ENCODE measurements at regions not wholly inside any gene's neighbourhood (a gene's known extent, or its start where the extent isn't known, plus 50 kb on each side); places are given as distances from the start of the nearest gene placed in this dataset.

DNA sequence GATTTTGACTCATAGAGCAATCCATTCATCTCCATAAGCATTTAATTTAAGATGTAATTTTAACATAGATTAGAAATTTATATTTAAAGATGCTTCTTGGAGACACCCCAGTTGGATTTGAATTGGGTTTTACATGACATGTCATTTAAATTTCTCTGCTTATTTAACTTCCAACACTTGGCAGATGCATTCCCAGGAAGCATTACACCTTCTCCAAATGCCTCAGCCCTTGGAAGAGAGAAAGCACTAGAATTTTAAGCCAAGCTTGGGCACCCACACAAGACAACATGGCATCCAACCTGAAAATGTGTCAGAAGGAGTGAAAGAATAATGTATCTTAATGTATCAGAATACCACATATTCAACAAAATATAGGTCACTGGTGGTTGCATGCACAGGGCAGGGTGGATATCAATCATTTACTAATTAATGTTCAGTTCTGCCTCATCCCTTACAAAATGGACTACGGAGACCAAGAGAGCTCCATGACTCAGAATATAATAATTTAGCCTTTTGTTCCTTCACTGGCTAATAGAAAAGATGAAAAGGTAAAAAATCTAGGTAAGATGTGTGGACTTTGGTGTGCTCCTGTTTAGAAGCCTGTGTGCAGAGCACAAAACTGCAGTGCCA is 541.7 kb upstream of the SORCS1 start:
- H2AFZ ChIP-seq (ENCODE audit: low read depth, low read length), result no peak overlapping the region
- H3K9ac ChIP-seq (ENCODE audit: low read length), result no peak overlapping the region
- no peaks in the 10 kb centered on the region for H3K9me2 ChIP-seq (ENCODE audit: insufficient read depth, low read length)
- no peaks in the 10 kb centered on the region for H3K9me3 ChIP-seq (ENCODE audit: low read length)
- no peaks in the 10 kb centered on the region for H3K79me2 ChIP-seq (replicated peaks; ENCODE audit: insufficient read depth, low read length)
- H3K27me3 ChIP-seq (ENCODE audit: insufficient read depth, low read depth, low read length), result no peaks in the 10 kb centered on the region
- H3F3A ChIP-seq (ENCODE audit: insufficient read depth, low read length, poor library complexity, severe bottlenecking), result no peaks in the 10 kb centered on the region
- no peak overlapping the region for H3K4me3 ChIP-seq (ENCODE audit: low read length)
- no peaks in the 10 kb centered on the region for H3K36me3 ChIP-seq (ENCODE audit: insufficient read depth, low read length)
- H4K20me1 ChIP-seq (ENCODE audit: insufficient read depth), result no peaks in the 10 kb centered on the region
- no peak overlapping the region for H3K27ac ChIP-seq (ENCODE audit: low read length)
- H3K4me2 ChIP-seq (ENCODE audit: low read length), result no peak overlapping the region
- TF ChIP-seq EP300 (conservative IDR thresholded peaks at IDR 0.05; ENCODE audit: poor library complexity, severe bottlenecking) (no peak), MXI1 (conservative IDR thresholded peaks at IDR 0.05; ENCODE audit: poor library complexity, severe bottlenecking) (no peak), TAF1 (IDR thresholded peaks at IDR 0.05; ENCODE audit: low read depth) (no peak), RAD21 (conservative IDR thresholded peaks at IDR 0.05) (no peak), EZH2 (IDR thresholded peaks at IDR 0.05; ENCODE audit: borderline replicate concordance, insufficient read depth, low read length, poor library complexity, severe bottlenecking) (no peak), SMC3 (conservative IDR thresholded peaks at IDR 0.05; ENCODE audit: poor library complexity) (no peak), POLR2AphosphoS5 (IDR thresholded peaks at IDR 0.05) (no peak)
- TF ChIP-seq, protein P1, sequence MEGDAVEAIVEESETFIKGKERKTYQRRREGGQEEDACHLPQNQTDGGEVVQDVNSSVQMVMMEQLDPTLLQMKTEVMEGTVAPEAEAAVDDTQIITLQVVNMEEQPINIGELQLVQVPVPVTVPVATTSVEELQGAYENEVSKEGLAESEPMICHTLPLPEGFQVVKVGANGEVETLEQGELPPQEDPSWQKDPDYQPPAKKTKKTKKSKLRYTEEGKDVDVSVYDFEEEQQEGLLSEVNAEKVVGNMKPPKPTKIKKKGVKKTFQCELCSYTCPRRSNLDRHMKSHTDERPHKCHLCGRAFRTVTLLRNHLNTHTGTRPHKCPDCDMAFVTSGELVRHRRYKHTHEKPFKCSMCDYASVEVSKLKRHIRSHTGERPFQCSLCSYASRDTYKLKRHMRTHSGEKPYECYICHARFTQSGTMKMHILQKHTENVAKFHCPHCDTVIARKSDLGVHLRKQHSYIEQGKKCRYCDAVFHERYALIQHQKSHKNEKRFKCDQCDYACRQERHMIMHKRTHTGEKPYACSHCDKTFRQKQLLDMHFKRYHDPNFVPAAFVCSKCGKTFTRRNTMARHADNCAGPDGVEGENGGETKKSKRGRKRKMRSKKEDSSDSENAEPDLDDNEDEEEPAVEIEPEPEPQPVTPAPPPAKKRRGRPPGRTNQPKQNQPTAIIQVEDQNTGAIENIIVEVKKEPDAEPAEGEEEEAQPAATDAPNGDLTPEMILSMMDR (IDR thresholded peaks at IDR 0.05; ENCODE audit: poor library complexity, severe bottlenecking), result no peak
- TF ChIP-seq, protein P2, sequence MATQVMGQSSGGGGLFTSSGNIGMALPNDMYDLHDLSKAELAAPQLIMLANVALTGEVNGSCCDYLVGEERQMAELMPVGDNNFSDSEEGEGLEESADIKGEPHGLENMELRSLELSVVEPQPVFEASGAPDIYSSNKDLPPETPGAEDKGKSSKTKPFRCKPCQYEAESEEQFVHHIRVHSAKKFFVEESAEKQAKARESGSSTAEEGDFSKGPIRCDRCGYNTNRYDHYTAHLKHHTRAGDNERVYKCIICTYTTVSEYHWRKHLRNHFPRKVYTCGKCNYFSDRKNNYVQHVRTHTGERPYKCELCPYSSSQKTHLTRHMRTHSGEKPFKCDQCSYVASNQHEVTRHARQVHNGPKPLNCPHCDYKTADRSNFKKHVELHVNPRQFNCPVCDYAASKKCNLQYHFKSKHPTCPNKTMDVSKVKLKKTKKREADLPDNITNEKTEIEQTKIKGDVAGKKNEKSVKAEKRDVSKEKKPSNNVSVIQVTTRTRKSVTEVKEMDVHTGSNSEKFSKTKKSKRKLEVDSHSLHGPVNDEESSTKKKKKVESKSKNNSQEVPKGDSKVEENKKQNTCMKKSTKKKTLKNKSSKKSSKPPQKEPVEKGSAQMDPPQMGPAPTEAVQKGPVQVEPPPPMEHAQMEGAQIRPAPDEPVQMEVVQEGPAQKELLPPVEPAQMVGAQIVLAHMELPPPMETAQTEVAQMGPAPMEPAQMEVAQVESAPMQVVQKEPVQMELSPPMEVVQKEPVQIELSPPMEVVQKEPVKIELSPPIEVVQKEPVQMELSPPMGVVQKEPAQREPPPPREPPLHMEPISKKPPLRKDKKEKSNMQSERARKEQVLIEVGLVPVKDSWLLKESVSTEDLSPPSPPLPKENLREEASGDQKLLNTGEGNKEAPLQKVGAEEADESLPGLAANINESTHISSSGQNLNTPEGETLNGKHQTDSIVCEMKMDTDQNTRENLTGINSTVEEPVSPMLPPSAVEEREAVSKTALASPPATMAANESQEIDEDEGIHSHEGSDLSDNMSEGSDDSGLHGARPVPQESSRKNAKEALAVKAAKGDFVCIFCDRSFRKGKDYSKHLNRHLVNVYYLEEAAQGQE (IDR thresholded peaks at IDR 0.05; ENCODE audit: borderline replicate concordance), result no peak

DNA sequence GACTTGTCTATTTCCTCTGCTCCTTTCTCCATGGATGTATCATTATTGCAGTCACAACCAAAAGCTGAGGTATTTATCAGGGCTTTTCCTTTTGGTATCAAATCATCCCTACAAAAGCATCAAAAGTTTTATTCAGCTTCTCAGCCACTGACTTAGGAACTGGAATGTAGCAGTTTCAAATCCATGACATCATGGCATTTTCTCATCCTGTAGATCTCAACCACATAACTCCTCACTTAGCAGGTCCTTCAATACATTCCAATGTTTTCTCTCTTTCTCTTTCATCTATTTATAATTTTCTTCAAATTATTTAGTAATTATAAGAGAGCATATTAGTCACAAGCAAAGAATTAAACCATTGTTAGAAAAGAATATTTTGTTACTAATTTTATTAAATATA is 537.4 kb upstream of the SORCS1 start:
- Histone ChIP-seq H3K27me3 (ENCODE audit: insufficient read depth, low read depth, low read length) (no peaks in the 10 kb centered on the region), H3K4me3 (ENCODE audit: low read length) (no peak overlapping the region), H3K79me2 (replicated peaks; ENCODE audit: insufficient read depth, low read length) (no peaks in the 10 kb centered on the region), H3F3A (ENCODE audit: insufficient read depth, low read length, poor library complexity, severe bottlenecking) (no peaks in the 10 kb centered on the region), H2AFZ (ENCODE audit: low read depth, low read length) (no peak overlapping the region), H3K9me3 (ENCODE audit: low read length) (no peaks in the 10 kb centered on the region), H3K4me2 (ENCODE audit: low read length) (no peak overlapping the region), H3K9ac (ENCODE audit: low read length) (no peak overlapping the region), H4K20me1 (ENCODE audit: insufficient read depth) (no peaks in the 10 kb centered on the region), H3K9me2 (ENCODE audit: insufficient read depth, low read length) (no peaks in the 10 kb centered on the region), H3K27ac (ENCODE audit: low read length) (no peak overlapping the region), H3K36me3 (ENCODE audit: insufficient read depth, low read length) (no peaks in the 10 kb centered on the region)
- no peak for TF ChIP-seq MXI1 (conservative IDR thresholded peaks at IDR 0.05; ENCODE audit: poor library complexity, severe bottlenecking)
- TF ChIP-seq, protein P1 (IDR thresholded peaks at IDR 0.05; ENCODE audit: poor library complexity, severe bottlenecking), result no peak
